Mesothelial cell of epicardium (in vitro differentiated cells): ENCODE measurements at regions not wholly inside any gene's neighbourhood (a gene's known extent, or its start where the extent isn't known, plus 50 kb on each side); places are given as distances from the start of the nearest gene placed in this dataset.

Experiments used
- DNase-seq, 2 experiments: peaks; one replicate each; pipeline ENCODE4 v3.0.0; 2021; ENCODE audit warnings: low spot score in 2 of 2; ENCODE audit not compliant: unreplicated experiment in 2 of 2
- H3K27ac Mint-ChIP-seq: 2 replicates; pipeline ENCODE4 v1.8.0; 2021; ENCODE audit warnings: mixed read lengths
- H3K27me3 Mint-ChIP-seq: 2 replicates; pipeline ENCODE4 v1.8.0; 2021; ENCODE audit warnings: low read depth, mixed read lengths
- H3K36me3 Mint-ChIP-seq: 2 replicates; pipeline ENCODE4 v1.8.0; 2021; ENCODE audit warnings: mixed read lengths
- H3K4me1 Mint-ChIP-seq: 2 replicates; pipeline ENCODE4 v1.8.0; 2021; ENCODE audit warnings: mixed read lengths
- H3K4me3 Mint-ChIP-seq: 2 replicates; pipeline ENCODE4 v1.8.0; 2021; ENCODE audit warnings: mild to moderate bottlenecking, moderate library complexity, mixed read lengths
- H3K9me3 Mint-ChIP-seq: 2 replicates; pipeline ENCODE4 v1.8.0; 2021; ENCODE audit warnings: mixed read lengths
- TF ChIP-seq, protein P1 (sequence below): fragments of 200-600 bp; sonication (generic); IDR thresholded peaks from one replicate; pipeline ENCODE4 v1.5.0; 2021; ENCODE audit warnings: antibody characterized with exemption; ENCODE audit not compliant: unreplicated experiment

DNA sequence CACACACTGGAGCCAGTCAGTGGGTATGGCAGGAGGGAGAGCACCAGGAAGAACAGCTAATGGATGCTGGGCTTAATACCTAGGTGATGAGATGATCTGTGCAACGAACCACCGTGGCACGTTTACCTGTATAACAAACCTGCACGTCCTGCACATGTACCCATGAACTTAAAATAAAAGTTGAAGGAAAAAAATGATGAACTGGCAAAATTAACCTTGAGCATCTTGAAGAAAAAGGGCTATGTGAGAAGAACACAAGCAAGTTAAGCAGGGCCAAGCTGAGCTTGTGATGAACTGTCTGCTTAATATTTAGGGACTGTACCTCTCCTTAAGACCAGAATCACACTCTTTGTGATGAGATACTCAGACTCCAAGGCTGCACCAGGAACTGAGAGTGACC is 70.0 kb downstream of the TTC6 start:
- Mint-ChIP-seq H3K9me3 (peaks cover 33% of the 10 kb centered on the region), H3K27ac (no peak overlapping the region), H3K4me3 (no peak overlapping the region), H3K36me3 (no peaks in the 10 kb centered on the region), H3K27me3 (peaks cover 8% of the 10 kb centered on the region), H3K4me1 (no peaks in the 10 kb centered on the region)
- TF ChIP-seq, protein P1, sequence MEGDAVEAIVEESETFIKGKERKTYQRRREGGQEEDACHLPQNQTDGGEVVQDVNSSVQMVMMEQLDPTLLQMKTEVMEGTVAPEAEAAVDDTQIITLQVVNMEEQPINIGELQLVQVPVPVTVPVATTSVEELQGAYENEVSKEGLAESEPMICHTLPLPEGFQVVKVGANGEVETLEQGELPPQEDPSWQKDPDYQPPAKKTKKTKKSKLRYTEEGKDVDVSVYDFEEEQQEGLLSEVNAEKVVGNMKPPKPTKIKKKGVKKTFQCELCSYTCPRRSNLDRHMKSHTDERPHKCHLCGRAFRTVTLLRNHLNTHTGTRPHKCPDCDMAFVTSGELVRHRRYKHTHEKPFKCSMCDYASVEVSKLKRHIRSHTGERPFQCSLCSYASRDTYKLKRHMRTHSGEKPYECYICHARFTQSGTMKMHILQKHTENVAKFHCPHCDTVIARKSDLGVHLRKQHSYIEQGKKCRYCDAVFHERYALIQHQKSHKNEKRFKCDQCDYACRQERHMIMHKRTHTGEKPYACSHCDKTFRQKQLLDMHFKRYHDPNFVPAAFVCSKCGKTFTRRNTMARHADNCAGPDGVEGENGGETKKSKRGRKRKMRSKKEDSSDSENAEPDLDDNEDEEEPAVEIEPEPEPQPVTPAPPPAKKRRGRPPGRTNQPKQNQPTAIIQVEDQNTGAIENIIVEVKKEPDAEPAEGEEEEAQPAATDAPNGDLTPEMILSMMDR = no peak
- DNase-seq = no peak

DNA sequence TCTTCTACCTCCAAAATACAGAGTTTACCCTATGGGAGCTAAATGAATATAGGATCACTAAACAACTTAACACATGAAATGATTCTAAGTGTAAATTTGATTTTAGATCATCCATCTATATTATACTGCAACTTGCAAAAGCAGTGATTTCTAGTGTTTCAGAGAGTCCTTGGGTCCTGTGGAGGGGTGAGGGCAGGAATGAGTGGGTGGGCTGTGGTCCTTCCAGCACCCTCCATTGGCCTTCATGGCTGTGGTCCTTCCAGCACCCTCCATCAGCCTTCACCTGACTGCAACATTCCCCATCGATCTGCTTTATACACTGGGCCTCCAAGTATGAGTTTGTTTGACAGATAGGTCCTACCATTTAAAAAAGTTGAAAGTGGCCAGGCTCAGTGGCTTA is 70.5 kb downstream of the TTC6 start:
- Mint-ChIP-seq H3K9me3 (peaks cover 28% of the 10 kb centered on the region), H3K27me3 (peaks cover 8% of the 10 kb centered on the region), H3K27ac (no peak overlapping the region), H3K4me3 (no peak overlapping the region), H3K4me1 (no peaks in the 10 kb centered on the region), H3K36me3 (no peaks in the 10 kb centered on the region)
- TF ChIP-seq, protein P1 = no peak
- DNase-seq = no peak

DNA sequence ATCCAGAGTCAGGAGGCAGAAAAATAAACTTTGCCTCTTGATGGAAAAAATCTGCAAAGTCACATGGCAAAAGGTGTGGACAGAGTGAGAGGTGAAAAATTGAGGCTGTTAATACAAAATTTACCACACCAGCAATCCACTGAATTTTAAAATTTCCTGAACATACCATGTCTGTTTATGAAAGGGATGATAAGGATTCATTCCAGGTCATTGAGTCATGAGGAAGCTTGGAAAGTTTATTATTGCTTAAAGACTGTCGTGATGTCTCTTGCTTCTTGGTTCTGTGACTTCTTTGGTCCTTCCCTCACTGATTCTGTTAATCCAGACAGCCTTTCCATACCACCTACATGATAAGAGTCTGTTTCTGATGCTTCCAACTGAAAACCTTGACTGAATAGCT is 73.2 kb downstream of the TTC6 start:
- no peaks in the 10 kb centered on the region for H3K36me3 Mint-ChIP-seq
- H3K9me3 Mint-ChIP-seq = peaks cover 9% of the 10 kb centered on the region
- peaks cover 8% of the 10 kb centered on the region for H3K27me3 Mint-ChIP-seq
- no peak overlapping the region for H3K4me3 Mint-ChIP-seq
- no peak overlapping the region for H3K27ac Mint-ChIP-seq
- DNase-seq = no peak
- no peaks in the 10 kb centered on the region for H3K4me1 Mint-ChIP-seq
- TF ChIP-seq, protein P1 = no peak

DNA sequence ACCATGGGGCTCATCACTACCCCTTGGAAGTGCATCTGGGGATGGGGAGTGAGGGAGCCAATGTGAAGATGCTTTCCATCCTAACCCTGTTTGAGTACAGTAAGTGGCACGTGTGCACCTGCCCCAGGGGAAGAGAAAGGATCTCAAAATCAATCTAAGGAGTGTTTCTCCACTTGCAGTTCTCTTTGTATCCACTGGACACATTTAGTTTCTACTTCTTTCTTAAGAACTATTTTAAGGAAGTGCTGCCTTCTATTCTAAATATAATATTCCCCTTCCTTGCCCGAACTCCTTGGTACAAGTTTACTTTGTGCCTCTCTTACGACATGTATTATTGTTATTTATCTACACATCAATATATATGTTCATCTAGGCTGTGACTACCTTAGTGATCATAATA is 73.8 kb downstream of the TTC6 start:
- H3K27me3 Mint-ChIP-seq = peaks cover 8% of the 10 kb centered on the region
- DNase-seq = no peak
- TF ChIP-seq, protein P1 = no peak
- H3K9me3 Mint-ChIP-seq = peaks cover 6% of the 10 kb centered on the region
- H3K4me1 Mint-ChIP-seq = no peaks in the 10 kb centered on the region
- no peaks in the 10 kb centered on the region for H3K36me3 Mint-ChIP-seq
- H3K4me3 Mint-ChIP-seq = no peak overlapping the region
- no peak overlapping the region for H3K27ac Mint-ChIP-seq

DNA sequence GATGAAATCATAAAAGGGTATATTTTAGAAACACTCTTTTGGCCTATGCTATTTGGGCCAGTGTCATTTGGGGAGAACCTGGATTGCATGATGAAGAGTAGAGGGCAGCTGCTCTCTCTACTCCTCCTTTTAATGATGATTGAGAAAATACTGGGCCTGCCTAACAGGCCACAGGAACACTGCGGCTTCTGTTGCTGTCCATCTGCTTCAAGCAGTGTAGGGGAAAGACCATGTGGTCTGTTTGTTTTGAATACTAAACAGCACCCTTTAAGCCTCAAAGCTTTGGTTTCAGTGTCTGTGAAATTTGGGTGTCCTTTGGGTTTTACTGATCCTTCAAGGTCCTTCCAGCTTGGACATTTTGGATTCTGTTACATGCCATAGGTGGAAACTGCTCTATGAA is 78.0 kb downstream of the TTC6 start:
- Mint-ChIP-seq H3K36me3 (no peaks in the 10 kb centered on the region), H3K4me3 (no peak overlapping the region), H3K4me1 (peaks cover 2% of the 10 kb centered on the region), H3K27ac (no peak overlapping the region), H3K27me3 (peaks cover 12% of the 10 kb centered on the region), H3K9me3 (no peaks in the 10 kb centered on the region)
- no peak for DNase-seq
- TF ChIP-seq, protein P1 = no peak

DNA sequence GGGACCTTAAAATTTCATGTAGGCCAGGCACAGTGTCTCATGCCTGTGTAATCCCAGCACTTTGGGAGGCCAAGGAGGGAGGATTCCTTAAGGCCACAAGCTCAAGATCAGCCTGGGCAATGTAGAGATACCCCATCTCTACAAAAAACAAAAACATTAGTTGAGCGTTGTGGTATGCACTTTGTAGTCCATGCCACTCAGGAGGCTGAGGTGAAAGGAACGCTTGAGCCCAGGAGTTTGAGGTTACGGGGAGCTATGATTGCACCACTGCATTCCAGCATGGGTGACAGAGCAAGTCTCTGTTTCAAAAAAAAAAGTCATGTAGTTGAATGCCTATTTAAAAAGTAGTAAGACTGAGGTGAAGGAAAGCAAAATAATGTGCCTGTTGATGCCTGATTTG is 83.5 kb downstream of the TTC6 start:
- no peaks in the 10 kb centered on the region for H3K9me3 Mint-ChIP-seq
- H3K4me1 Mint-ChIP-seq = peaks cover 2% of the 10 kb centered on the region
- H3K27ac Mint-ChIP-seq = no peak overlapping the region
- TF ChIP-seq, protein P1 = no peak
- H3K4me3 Mint-ChIP-seq = no peak overlapping the region
- no peak for DNase-seq
- H3K36me3 Mint-ChIP-seq = no peaks in the 10 kb centered on the region
- peaks cover 9% of the 10 kb centered on the region for H3K27me3 Mint-ChIP-seq
